GM12878 (cell line): ENCODE measurements at regions not wholly inside any gene's neighbourhood (a gene's known extent, or its start where the extent isn't known, plus 50 kb on each side); places are given as distances from the start of the nearest gene placed in this dataset.

Experiments
- CTCF ChIP-seq, 3 experiments: IDR thresholded peaks in 2 of 3; conservative IDR thresholded peaks in 1 of 3; 2 replicates each; pipeline ENCODE4 v1.5.1; 2011; ENCODE audit warnings: low read depth in 3 of 3, low read length in 3 of 3, mild to moderate bottlenecking in 3 of 3, control low read depth in 2 of 3, moderate library complexity in 2 of 3, inconsistent platforms in 1 of 3, mixed read lengths in 1 of 3; ENCODE audit not compliant: control insufficient read depth in 2 of 3, insufficient read depth in 1 of 3; ENCODE audit errors: extremely low read depth in 1 of 3
- E2F4 ChIP-seq: IDR thresholded peaks from 2 replicates; pipeline ENCODE4 v1.6.1; 2012; ENCODE audit warnings: low read depth, low read length, improper control_type of control experiment
- JUND ChIP-seq: IDR thresholded peaks from 2 replicates; pipeline ENCODE4 v1.6.1; 2012; ENCODE audit warnings: low read depth, mild to moderate bottlenecking, low read length, improper control_type of control experiment, moderate library complexity
- MAX ChIP-seq: IDR thresholded peaks from 2 replicates; pipeline ENCODE4 v1.6.1; 2012; ENCODE audit warnings: low read depth, low read length, improper control_type of control experiment
- MYC ChIP-seq: IDR thresholded peaks from 2 replicates; pipeline ENCODE4 v1.6.1; 2011; ENCODE audit warnings: mild to moderate bottlenecking, low read length, moderate library complexity, inconsistent platforms; ENCODE audit not compliant: insufficient read depth, insufficient replicate concordance, insufficient read length, severe bottlenecking
- SIN3A ChIP-seq: IDR thresholded peaks from 2 replicates; pipeline ENCODE4 v1.6.1; 2012; ENCODE audit warnings: low read depth, low read length, improper control_type of control experiment
- SUPT20H ChIP-seq: IDR thresholded peaks from 2 replicates; pipeline ENCODE4 v1.6.1; 2011; ENCODE audit warnings: low read depth, mild to moderate bottlenecking, low read length, moderate library complexity, borderline replicate concordance; ENCODE audit not compliant: control insufficient read depth
- TAF1 ChIP-seq: IDR thresholded peaks from 2 replicates; pipeline ENCODE4 v1.6.1; 2011; ENCODE audit warnings: mild to moderate bottlenecking, low read depth, low read length, borderline replicate concordance
- TCF7 ChIP-seq: IDR thresholded peaks from 2 replicates; pipeline ENCODE4 v1.6.1; 2014; ENCODE audit warnings: antibody characterized with exemption, borderline replicate concordance

- no peak for TF ChIP-seq E2F4
- no peak for TF ChIP-seq TAF1
- TF ChIP-seq SUPT20H = no peak
- TF ChIP-seq SIN3A = no peak
- no peak for TF ChIP-seq MYC
- TF ChIP-seq MAX = no peak
- no peak for TF ChIP-seq TCF7
- no peak for TF ChIP-seq JUND
- TF ChIP-seq CTCF (IDR thresholded peaks at IDR 0.05 in 2 of 3, conservative IDR thresholded peaks at IDR 0.05 in 1 of 3; ENCODE audit: control insufficient read depth in 2 of 3, extremely low read depth in 1 of 3, insufficient read depth in 1 of 3, low read depth in 3 of 3, low read length in 3 of 3) = no peak
Observed at GRCh38 chr5:18754201-18754600, 1119.9 kb downstream of the TAF11L14 start.
